Loucy (cell line): ENCODE measurements at regions not wholly inside any gene's neighbourhood (a gene's known extent, or its start where the extent isn't known, plus 50 kb on each side); places are given as distances from the start of the nearest gene placed in this dataset.

Experiments used
- H2AFZ ChIP-seq: fragments of 200-600 bp; sonication (generic); 2 replicates; pipeline ENCODE4 v1.6.0; 2016; ENCODE audit warnings: antibody characterized with exemption, mild to moderate bottlenecking, low read length, moderate library complexity
- H3F3A ChIP-seq: fragments of 200-600 bp; 2 replicates; pipeline ENCODE4 v1.6.0; 2016; ENCODE audit warnings: antibody characterized with exemption, low read depth, mild to moderate bottlenecking
- H3K27me3 ChIP-seq: fragments of 200-600 bp; sonication (generic); 2 replicates; pipeline ENCODE4 v1.6.1; 2014; ENCODE audit warnings: low read length, mild to moderate bottlenecking; ENCODE audit not compliant: insufficient read depth, poor library complexity, severe bottlenecking
- H3K36me3 ChIP-seq: fragments of 200-600 bp; sonication (generic); 2 replicates; pipeline ENCODE4 v1.6.1; 2016; ENCODE audit warnings: low read length; ENCODE audit not compliant: insufficient read depth
- H3K4me1 ChIP-seq: fragments of 200-600 bp; sonication (generic); 2 replicates; pipeline ENCODE4 v1.5.1; 2014; ENCODE audit warnings: low read length, mild to moderate bottlenecking; ENCODE audit not compliant: insufficient read depth, poor library complexity, severe bottlenecking
- H3K4me2 ChIP-seq: fragments of 200-600 bp; sonication (generic); 2 replicates; pipeline ENCODE4 v1.6.0; 2014; ENCODE audit warnings: antibody characterized with exemption, low read length, low read depth, mild to moderate bottlenecking; ENCODE audit not compliant: poor library complexity, severe bottlenecking
- H3K4me3 ChIP-seq: fragments of 200-600 bp; sonication (generic); 2 replicates; pipeline ENCODE4 v1.5.1; 2014; ENCODE audit warnings: low read length, mild to moderate bottlenecking, mixed read lengths; ENCODE audit not compliant: poor library complexity, severe bottlenecking
- H3K79me2 ChIP-seq: fragments of 200-600 bp; sonication (generic); 2 replicates; pipeline ENCODE4 v1.6.1; 2014; ENCODE audit warnings: low read length; ENCODE audit not compliant: insufficient read depth
- H3K9ac ChIP-seq: fragments of 200-600 bp; sonication (generic); 2 replicates; pipeline ENCODE4 v1.6.0; 2014; ENCODE audit warnings: mild to moderate bottlenecking, low read depth, low read length, moderate library complexity; ENCODE audit not compliant: poor library complexity, severe bottlenecking
- H3K9me2 ChIP-seq: fragments of 200-600 bp; sonication (generic); replicated peaks from 2 replicates; pipeline ENCODE4 v1.6.1; 2016; ENCODE audit warnings: low read depth, low read length, mixed read lengths
- H3K9me3 ChIP-seq: fragments of 200-600 bp; sonication (generic); 2 replicates; pipeline ENCODE4 v1.6.1; 2014; ENCODE audit warnings: mild to moderate bottlenecking, antibody characterized with exemption, low read length, low read depth; ENCODE audit not compliant: insufficient read depth
- H4K20me1 ChIP-seq: fragments of 200-600 bp; sonication (generic); 2 replicates; pipeline ENCODE4 v1.6.0; 2014; ENCODE audit warnings: antibody characterized with exemption, low read length, mild to moderate bottlenecking; ENCODE audit not compliant: insufficient read depth, poor library complexity, severe bottlenecking
- EZH2phosphoT487 ChIP-seq: fragments of 200-600 bp; IDR thresholded peaks from 2 replicates; pipeline ENCODE4 v1.6.1; 2018; ENCODE audit warnings: antibody characterized with exemption, mild to moderate bottlenecking, moderate library complexity, borderline replicate concordance
- TF ChIP-seq, protein P1 (sequence below): fragments of 200-600 bp; sonication (generic); conservative IDR thresholded peaks from 2 replicates; pipeline ENCODE4 v1.5.1; 2014; ENCODE audit warnings: mild to moderate bottlenecking, antibody characterized with exemption, low read length

DNA sequence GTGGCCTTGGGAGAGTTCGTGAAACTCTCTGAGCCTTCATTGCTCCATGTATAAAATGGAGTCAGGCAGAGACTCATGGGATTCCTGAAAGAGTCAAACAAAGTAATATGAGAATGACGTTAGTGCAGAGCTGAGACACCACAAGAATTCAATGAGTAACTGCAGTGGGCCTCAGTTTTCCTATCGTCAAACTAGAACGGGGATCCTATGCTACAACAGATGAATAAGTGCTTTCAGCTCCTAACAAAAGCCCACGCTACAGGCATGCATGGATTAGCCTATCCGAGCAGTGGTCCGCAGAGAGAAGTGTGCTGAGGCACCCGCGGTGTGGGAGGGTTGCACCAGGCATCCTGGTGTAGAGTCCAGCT, 124.7 kb downstream of the SYF2 start:
- Histone ChIP-seq H3K4me1 (no peaks in the 10 kb centered on the region), H3K36me3 (no peaks in the 10 kb centered on the region), H3K4me2 (no peak overlapping the region), H3K27me3 (no peaks in the 10 kb centered on the region), H3K9me3 (peaks cover 11% of the 10 kb centered on the region; the same call in 1 of the 2 replicates), H3K79me2 (no peaks in the 10 kb centered on the region), H4K20me1 (no peaks in the 10 kb centered on the region), H2AFZ (no peak overlapping the region), H3K4me3 (no peak overlapping the region), H3K9ac (no peak overlapping the region), H3F3A (no peaks in the 10 kb centered on the region), H3K9me2 (no peaks in the 10 kb centered on the region)
- no peak for TF ChIP-seq EZH2phosphoT487
- TF ChIP-seq, protein P1, sequence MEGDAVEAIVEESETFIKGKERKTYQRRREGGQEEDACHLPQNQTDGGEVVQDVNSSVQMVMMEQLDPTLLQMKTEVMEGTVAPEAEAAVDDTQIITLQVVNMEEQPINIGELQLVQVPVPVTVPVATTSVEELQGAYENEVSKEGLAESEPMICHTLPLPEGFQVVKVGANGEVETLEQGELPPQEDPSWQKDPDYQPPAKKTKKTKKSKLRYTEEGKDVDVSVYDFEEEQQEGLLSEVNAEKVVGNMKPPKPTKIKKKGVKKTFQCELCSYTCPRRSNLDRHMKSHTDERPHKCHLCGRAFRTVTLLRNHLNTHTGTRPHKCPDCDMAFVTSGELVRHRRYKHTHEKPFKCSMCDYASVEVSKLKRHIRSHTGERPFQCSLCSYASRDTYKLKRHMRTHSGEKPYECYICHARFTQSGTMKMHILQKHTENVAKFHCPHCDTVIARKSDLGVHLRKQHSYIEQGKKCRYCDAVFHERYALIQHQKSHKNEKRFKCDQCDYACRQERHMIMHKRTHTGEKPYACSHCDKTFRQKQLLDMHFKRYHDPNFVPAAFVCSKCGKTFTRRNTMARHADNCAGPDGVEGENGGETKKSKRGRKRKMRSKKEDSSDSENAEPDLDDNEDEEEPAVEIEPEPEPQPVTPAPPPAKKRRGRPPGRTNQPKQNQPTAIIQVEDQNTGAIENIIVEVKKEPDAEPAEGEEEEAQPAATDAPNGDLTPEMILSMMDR: no peak

DNA sequence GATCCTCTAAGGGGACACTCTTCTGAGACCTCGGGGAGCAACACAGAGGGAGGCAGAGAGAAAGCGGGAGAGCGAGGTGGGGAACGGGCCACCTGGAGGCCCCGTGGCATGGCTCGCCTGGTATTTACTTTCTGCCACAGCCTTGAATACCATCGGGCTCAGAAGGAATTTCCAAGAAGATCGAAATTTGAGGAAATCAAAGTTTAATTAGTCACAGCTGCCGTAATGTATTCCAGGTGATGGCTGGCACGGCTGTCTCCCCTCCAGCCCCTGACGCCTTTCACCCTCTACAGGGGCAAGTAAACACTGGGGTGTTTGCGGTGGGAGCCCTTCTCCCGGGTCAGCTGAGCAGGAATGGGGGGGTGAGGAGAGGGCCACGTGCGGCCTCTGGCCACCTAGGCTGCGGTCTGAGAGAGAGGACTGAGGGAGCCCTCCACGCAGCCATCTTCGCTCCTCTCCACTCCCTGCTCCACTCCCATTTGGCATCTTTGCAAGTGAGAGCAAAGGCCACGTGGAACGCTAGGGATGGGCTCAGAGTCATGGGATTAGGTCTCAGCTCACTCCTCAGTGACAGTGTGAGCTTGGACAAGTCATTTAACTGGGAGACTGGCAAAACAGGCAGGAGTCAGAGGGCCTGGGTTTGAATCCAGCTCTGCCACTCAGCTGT, 125.2 kb downstream of the SYF2 start:
- Histone ChIP-seq H3K9me2 (no peaks in the 10 kb centered on the region), H3K4me1 (no peaks in the 10 kb centered on the region), H3F3A (no peaks in the 10 kb centered on the region), H3K79me2 (no peaks in the 10 kb centered on the region), H3K4me3 (no peak overlapping the region), H4K20me1 (no peaks in the 10 kb centered on the region), H3K27me3 (no peaks in the 10 kb centered on the region), H2AFZ (no peak overlapping the region), H3K9ac (no peak overlapping the region), H3K4me2 (no peak overlapping the region), H3K9me3 (peaks cover 11% of the 10 kb centered on the region; the same call in 1 of the 2 replicates), H3K36me3 (no peaks in the 10 kb centered on the region)
- no peak for TF ChIP-seq EZH2phosphoT487

DNA sequence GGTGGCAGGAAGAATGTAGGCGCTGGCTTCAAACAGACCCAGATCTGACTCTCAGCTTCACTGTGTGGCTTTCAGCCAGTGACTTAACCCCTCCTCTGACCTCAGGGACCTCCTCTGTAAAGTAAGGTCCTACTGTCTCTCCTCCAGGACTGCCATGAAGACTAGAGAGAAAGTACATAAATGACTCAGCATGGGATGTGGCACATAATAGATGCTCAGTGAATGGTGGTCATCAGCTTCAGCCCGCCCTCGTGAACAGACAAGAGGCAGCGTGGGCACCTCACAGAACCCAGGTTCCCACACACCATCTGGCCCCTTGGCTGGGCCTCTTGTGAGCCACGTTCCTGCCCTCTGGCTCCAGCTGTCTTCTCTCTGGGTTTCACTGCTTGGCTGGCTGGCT, 126.0 kb downstream of the SYF2 start:
- Histone ChIP-seq H3K4me2 (no peak overlapping the region), H4K20me1 (no peaks in the 10 kb centered on the region), H3K9me2 (no peaks in the 10 kb centered on the region), H3K4me1 (no peaks in the 10 kb centered on the region), H3K4me3 (no peak overlapping the region), H3K79me2 (no peaks in the 10 kb centered on the region), H3F3A (no peaks in the 10 kb centered on the region), H2AFZ (no peak overlapping the region), H3K36me3 (no peaks in the 10 kb centered on the region), H3K9me3 (peaks cover 11% of the 10 kb centered on the region; the same call in 1 of the 2 replicates), H3K27me3 (no peaks in the 10 kb centered on the region), H3K9ac (no peak overlapping the region)
- TF ChIP-seq, protein P1: no peak
- no peak for TF ChIP-seq EZH2phosphoT487

DNA sequence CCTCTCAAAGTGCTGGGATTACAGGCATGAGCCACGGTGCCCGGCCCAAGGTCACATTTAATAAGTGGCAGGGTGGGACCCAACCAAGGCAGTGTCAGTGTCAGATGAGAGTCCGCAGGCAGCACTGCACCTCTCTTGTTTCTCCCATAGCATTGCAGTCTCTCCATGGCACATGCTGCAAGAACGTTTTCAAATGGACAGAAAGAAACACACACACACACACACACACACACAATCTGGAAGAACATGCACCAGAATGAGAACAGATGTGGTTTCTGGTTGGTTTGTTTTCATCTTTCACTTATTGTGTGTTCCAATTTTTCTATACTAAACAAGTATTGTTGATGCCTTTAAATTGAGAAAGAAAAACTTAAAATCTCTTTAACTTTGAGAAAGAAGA, 126.5 kb downstream of the SYF2 start:
- Histone ChIP-seq H3K4me2 (no peak overlapping the region), H3K36me3 (no peaks in the 10 kb centered on the region), H3K9ac (no peak overlapping the region), H2AFZ (no peak overlapping the region), H3F3A (no peaks in the 10 kb centered on the region), H3K9me3 (peaks cover 11% of the 10 kb centered on the region; the same call in 1 of the 2 replicates), H3K79me2 (no peaks in the 10 kb centered on the region), H3K4me3 (no peak overlapping the region), H3K27me3 (no peaks in the 10 kb centered on the region), H3K9me2 (no peaks in the 10 kb centered on the region), H3K4me1 (peaks cover 2% of the 10 kb centered on the region), H4K20me1 (no peaks in the 10 kb centered on the region)
- TF ChIP-seq, protein P1: no peak
- TF ChIP-seq EZH2phosphoT487: no peak
